Keratinocyte (primary cell): ENCODE measurements at regions not wholly inside any gene's neighbourhood (a gene's known extent, or its start where the extent isn't known, plus 50 kb on each side); places are given as distances from the start of the nearest gene placed in this dataset.

Experiments used
- DNase-seq: peaks from one replicate; pipeline ENCODE4 v3.0.0-alpha.2; 2011; ENCODE audit warnings: low read depth, missing footprints, low spot score
- FAIRE-seq: peaks from 2 replicates; lab custom pipeline; 2011; peaks lifted over from hg19 to GRCh38; lab: Jason Lieb, UNC
- H2AFZ ChIP-seq: 2 replicates; pipeline ENCODE4 v1.6.0; 2012; ENCODE audit warnings: low read length, control low read depth, inconsistent platforms; ENCODE audit not compliant: control insufficient read depth
- H3K27ac ChIP-seq: 2 replicates; pipeline ENCODE4 v1.5.1; 2011; ENCODE audit warnings: low read length; ENCODE audit not compliant: control insufficient read depth, insufficient read depth
- H3K27me3 ChIP-seq: 3 replicates; pipeline ENCODE4 v1.6.0; 2011; ENCODE audit warnings: low read length; ENCODE audit not compliant: control insufficient read depth, insufficient read depth; ENCODE audit errors: extremely low read depth
- H3K36me3 ChIP-seq, 2 experiments: 2 replicates in 1 of 2; 3 replicates in 1 of 2; pipeline ENCODE4 v1.5.1; 2011; ENCODE audit warnings: low read length in 2 of 2, mild to moderate bottlenecking in 1 of 2; ENCODE audit not compliant: control insufficient read depth in 2 of 2, insufficient read depth in 2 of 2; ENCODE audit errors: extremely low read depth in 1 of 2
- H3K4me1 ChIP-seq: 3 replicates; pipeline ENCODE4 v1.5.1; 2011; ENCODE audit warnings: low read length; ENCODE audit not compliant: control insufficient read depth, insufficient read depth; ENCODE audit errors: extremely low read depth
- H3K4me2 ChIP-seq: 3 replicates; pipeline ENCODE4 v1.6.0; 2011; ENCODE audit warnings: low read depth, low read length; ENCODE audit not compliant: control insufficient read depth, insufficient read depth; ENCODE audit errors: extremely low read depth
- H3K4me3 ChIP-seq, 3 experiments: fragments of 200-600 bp in 1 of 3; sonication (generic) in 1 of 3; 2 replicates in 2 of 3; 3 replicates in 1 of 3; pipeline ENCODE4 v1.5.1; 2011 to 2016; ENCODE audit warnings: low read length in 3 of 3, mild to moderate bottlenecking in 3 of 3, control low read depth in 2 of 3, inconsistent platforms in 1 of 3, low read depth in 1 of 3, mixed read lengths in 1 of 3, mixed run types in 1 of 3, moderate library complexity in 1 of 3; ENCODE audit not compliant: control insufficient read depth in 2 of 3, insufficient read depth in 2 of 3; ENCODE audit errors: extremely low read depth in 1 of 3
- H3K79me2 ChIP-seq: 2 replicates; pipeline ENCODE4 v1.6.0; 2012; ENCODE audit warnings: low read length; ENCODE audit not compliant: control insufficient read depth, insufficient read depth
- H3K9ac ChIP-seq: 3 replicates; pipeline ENCODE4 v1.6.0; 2011; ENCODE audit warnings: low read length; ENCODE audit not compliant: control insufficient read depth, insufficient read depth; ENCODE audit errors: extremely low read depth
- H3K9me1 ChIP-seq: 3 replicates; pipeline ENCODE4 v1.6.0; 2011; ENCODE audit warnings: low read length; ENCODE audit not compliant: control insufficient read depth, insufficient read depth; ENCODE audit errors: extremely low read depth
- H3K9me3 ChIP-seq: 2 replicates; pipeline ENCODE4 v1.5.1; 2012; ENCODE audit warnings: low read depth, low read length; ENCODE audit not compliant: control insufficient read depth
- H4K20me1 ChIP-seq: 3 replicates; pipeline ENCODE4 v1.6.0; 2011; ENCODE audit warnings: low read length; ENCODE audit not compliant: control insufficient read depth, insufficient read depth; ENCODE audit errors: extremely low read depth
- CTCF ChIP-seq, 3 experiments: IDR thresholded peaks in 1 of 3; conservative IDR thresholded peaks in 1 of 3; optimal IDR thresholded peaks in 1 of 3; 2 replicates in 2 of 3; 3 replicates in 1 of 3; pipeline versions ENCODE3 to v1.5.1; 2011; ENCODE audit warnings: low read length in 3 of 3, mild to moderate bottlenecking in 3 of 3, moderate library complexity in 2 of 3, control low read depth in 1 of 3, inconsistent platforms in 1 of 3; ENCODE audit not compliant: insufficient read depth in 2 of 3; ENCODE audit errors: extremely low read depth in 1 of 3
- EZH2 ChIP-seq: IDR thresholded peaks from one replicate; pipeline ENCODE4 v1.6.1; 2012; ENCODE audit warnings: inconsistent platforms, mild to moderate bottlenecking, low read length, moderate library complexity
- dilution Hi-C: fragments of 300-500 bp; cut with MboI; formaldehyde crosslinking; loops from one replicate; pipeline ENCODE4 v1.7.0; 2020; ENCODE audit warnings: low sequenced_read_pairs; ENCODE audit not compliant: extremely low pct_ligation_motif_present

GRCh38 chr12:11986165-11986564, 84.6 kb upstream of the BCL2L14 start:
- Histone ChIP-seq H3K4me2 (no peak overlapping the region), H3K9ac (no peak overlapping the region), H3K27me3 (no peaks in the 10 kb centered on the region), H3K4me1 (peaks cover 5% of the 10 kb centered on the region), H3K79me2 (no peaks in the 10 kb centered on the region), H3K36me3 (no peaks in the 10 kb centered on the region), H3K27ac (no peak overlapping the region), H3K9me3 (peaks cover 1% of the 10 kb centered on the region), H4K20me1 (no peaks in the 10 kb centered on the region), H3K9me1 (no peaks in the 10 kb centered on the region), H3K4me3 (no peak overlapping the region), H2AFZ (no peak overlapping the region)
- dilution Hi-C loops, result no loop called here
- TF ChIP-seq EZH2 (no peak), CTCF (optimal IDR thresholded peaks at IDR 0.05 in 1 of 3, IDR thresholded peaks at IDR 0.05 in 1 of 3, conservative IDR thresholded peaks at IDR 0.05 in 1 of 3; ENCODE audit: extremely low read depth in 1 of 3, insufficient read depth in 2 of 3, low read length in 3 of 3) (no peak)
- FAIRE-seq (no peak), DNase-seq (no peak)

GRCh38 chr12:11987901-11988300, 82.8 kb upstream of the BCL2L14 start:
- no peaks in the 10 kb centered on the region for H3K36me3 ChIP-seq
- no peak overlapping the region for H3K9ac ChIP-seq
- H3K9me1 ChIP-seq, result no peaks in the 10 kb centered on the region
- no peak for FAIRE-seq
- dilution Hi-C loops, result no loop called here
- no peaks in the 10 kb centered on the region for H4K20me1 ChIP-seq
- no peaks in the 10 kb centered on the region for H3K27me3 ChIP-seq
- H2AFZ ChIP-seq, result no peak overlapping the region
- H3K79me2 ChIP-seq, result no peaks in the 10 kb centered on the region
- DNase-seq, result no peak
- no peak overlapping the region for H3K4me2 ChIP-seq
- no peak overlapping the region for H3K27ac ChIP-seq
- H3K4me1 ChIP-seq, result no peaks in the 10 kb centered on the region
- TF ChIP-seq EZH2 (no peak), CTCF (optimal IDR thresholded peaks at IDR 0.05 in 1 of 3, IDR thresholded peaks at IDR 0.05 in 1 of 3, conservative IDR thresholded peaks at IDR 0.05 in 1 of 3; ENCODE audit: extremely low read depth in 1 of 3, insufficient read depth in 2 of 3, low read length in 3 of 3) (no peak)
- H3K4me3 ChIP-seq, result no peak overlapping the region
- peaks cover 1% of the 10 kb centered on the region for H3K9me3 ChIP-seq
